ENCODE measurements at regions not wholly inside any gene's neighbourhood (a gene's known extent, or its start where the extent isn't known, plus 50 kb on each side); places are given as distances from the start of the nearest gene placed in this dataset.
"Not testable (repeated sequence)": the region's sequence is repeated elsewhere in the genome, so short reads cannot be mapped to it uniquely, and the experiment has no call there.

DNA sequence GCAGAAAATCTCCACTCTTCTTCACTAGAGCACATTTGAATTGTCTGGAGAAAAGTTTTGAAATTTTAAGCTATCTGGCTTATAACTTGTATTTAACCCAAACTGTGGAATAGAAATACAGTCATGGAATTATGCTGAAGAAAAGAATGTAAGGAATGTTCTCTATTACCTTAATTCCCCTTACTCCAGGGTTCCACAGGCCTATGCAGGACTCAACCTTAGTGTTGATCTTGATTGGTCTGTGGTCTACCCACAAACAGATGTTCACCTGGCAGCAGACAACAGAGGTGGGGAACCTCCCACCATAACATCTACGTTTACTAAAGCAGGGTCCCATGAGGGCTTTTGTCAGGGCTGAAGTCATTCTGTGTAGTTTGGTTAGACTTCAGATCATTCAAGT is 189.3 kb upstream of the GPRIN3 start:
- no peak overlapping the region for H3K4me3 ChIP-seq
- DNase-seq (no peak), ATAC-seq (no peak)
- H3K27ac ChIP-seq = no peak overlapping the region
- no peaks in the 10 kb centered on the region for H3K4me1 ChIP-seq
- no peak for TF ChIP-seq CTCF (IDR thresholded peaks at IDR 0.05)
- H3K9me3 ChIP-seq = no peaks in the 10 kb centered on the region
- no peaks in the 10 kb centered on the region for H3K27me3 ChIP-seq
- intact Hi-C loops (cut with DNase I) = no loop called here
- H3K36me3 ChIP-seq = no peaks in the 10 kb centered on the region

- intact Hi-C loops (cut with DNase I) = no loop called here
- ATAC-seq = no peak
- no peaks in the 10 kb centered on the region for H3K9me3 ChIP-seq
- H3K4me3 ChIP-seq = no peak overlapping the region
- H3K36me3 ChIP-seq = no peaks in the 10 kb centered on the region
- H3K27ac ChIP-seq = peak overlapping the region in 1 of 2 donors; percentile 8
- no peaks in the 10 kb centered on the region for H3K27me3 ChIP-seq
- no peak for TF ChIP-seq CTCF (IDR thresholded peaks at IDR 0.05)
- no peak for DNase-seq
- H3K4me1 ChIP-seq = no peaks in the 10 kb centered on the region
Measured at GRCh38 chr4:89493367-89493766, 185.8 kb upstream of the GPRIN3 start.

- peak; percentile 47 for ATAC-seq
- intact Hi-C loops (cut with DNase I) = no loop called here
- Histone ChIP-seq H3K27ac (peak overlapping the region in 1 of 2 donors; percentile 8), H3K27me3 (no peaks in the 10 kb centered on the region), H3K4me3 (no peak overlapping the region), H3K36me3 (no peaks in the 10 kb centered on the region), H3K9me3 (no peaks in the 10 kb centered on the region), H3K4me1 (no peaks in the 10 kb centered on the region)
- TF ChIP-seq CTCF (IDR thresholded peaks at IDR 0.05) = no peak
- peak in 1 of 4 donors; percentile 17 for DNase-seq
Measured at GRCh38 chr4:89492581-89493071, 185.0 kb upstream of the GPRIN3 start.

DNA sequence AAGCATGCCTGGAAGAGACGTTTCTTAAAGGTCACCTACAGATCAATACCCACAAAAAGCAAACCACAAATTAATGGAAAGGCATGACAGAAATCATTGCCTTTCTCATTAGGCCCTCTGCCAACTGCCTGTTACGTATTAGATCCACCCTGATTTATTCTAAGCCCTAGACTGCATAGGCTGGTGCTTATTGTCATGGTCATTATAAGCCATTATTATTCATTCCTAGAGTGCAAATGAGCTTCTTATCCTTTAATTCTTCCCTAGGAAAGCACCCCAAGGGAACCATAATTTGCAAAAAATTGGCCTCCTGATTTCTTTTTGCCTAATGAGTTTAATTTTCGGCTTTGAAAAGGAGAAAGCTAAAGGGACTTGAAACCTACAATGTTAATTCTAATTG is 184.2 kb upstream of the GPRIN3 start:
- ATAC-seq (no peak), DNase-seq (no peak)
- TF ChIP-seq CTCF (IDR thresholded peaks at IDR 0.05) = no peak
- Histone ChIP-seq H3K4me1 (no peaks in the 10 kb centered on the region), H3K27ac (no peak overlapping the region), H3K9me3 (no peaks in the 10 kb centered on the region), H3K27me3 (no peaks in the 10 kb centered on the region), H3K4me3 (no peak overlapping the region), H3K36me3 (no peaks in the 10 kb centered on the region)
- intact Hi-C loops (cut with DNase I) = no loop called here

DNA sequence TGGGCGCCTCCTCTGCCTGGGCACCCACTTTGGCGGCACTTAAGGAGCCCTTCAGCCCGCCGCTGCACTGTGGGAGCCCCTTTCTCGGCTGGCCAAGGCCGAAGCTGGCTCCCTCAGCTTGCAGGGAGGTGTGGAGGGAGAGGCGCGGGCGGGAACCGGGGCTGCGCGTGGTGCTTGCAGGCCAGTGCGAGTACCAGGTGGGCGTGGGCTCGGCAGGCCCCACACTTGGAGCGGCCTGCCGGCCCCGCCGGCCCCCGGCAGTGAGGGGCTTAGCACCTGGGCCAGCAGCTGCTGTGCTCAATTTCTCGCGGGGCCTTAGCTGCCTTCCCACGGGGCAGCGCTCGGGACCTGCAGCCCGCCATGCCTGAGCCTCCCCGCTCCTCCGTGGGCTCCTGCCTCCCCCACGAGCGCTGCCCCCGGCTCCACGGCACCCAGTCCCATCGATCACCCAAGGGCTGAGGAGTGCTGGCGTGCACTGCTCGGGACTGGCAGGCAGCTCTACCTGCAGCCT is 182.4 kb upstream of the GPRIN3 start:
- intact Hi-C loops (cut with DNase I); H3K36me3 ChIP-seq; H3K4me1 ChIP-seq; H3K9me3 ChIP-seq; ATAC-seq; H3K27ac ChIP-seq; H3K27me3 ChIP-seq; H3K4me3 ChIP-seq: not testable (repeated sequence)
- DNase-seq = peak in 1 of 4 donors; percentile 58

DNA sequence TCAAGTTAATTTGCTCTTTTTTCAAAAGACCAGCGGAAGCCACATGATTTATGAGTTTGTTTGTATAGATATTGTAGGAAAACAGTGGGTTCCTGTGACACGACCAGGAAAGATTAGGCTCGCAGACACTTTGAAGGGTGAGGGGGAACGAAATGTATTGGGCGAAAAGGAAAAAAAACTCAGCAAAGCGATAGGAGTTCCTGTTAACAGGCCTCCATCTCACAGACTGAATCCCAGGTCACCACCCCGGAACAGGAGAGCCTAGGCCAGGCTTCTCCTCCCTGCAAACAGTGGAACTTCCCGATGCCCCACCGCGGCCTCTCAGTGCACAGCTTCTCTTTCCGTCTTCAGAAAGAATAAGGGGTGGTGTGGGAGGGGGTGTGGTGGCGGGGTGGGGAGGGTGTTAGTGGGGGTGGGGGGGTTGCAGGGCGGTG is 181.8 kb upstream of the GPRIN3 start:
- intact Hi-C loops (cut with DNase I) = no loop called here
- Histone ChIP-seq H3K27ac (no peak overlapping the region), H3K27me3 (no peaks in the 10 kb centered on the region), H3K4me1 (no peaks in the 10 kb centered on the region), H3K9me3 (no peaks in the 10 kb centered on the region), H3K36me3 (no peaks in the 10 kb centered on the region), H3K4me3 (no peak overlapping the region)
- DNase-seq (peak in 2 of 4 donors; percentile 18 to 54), ATAC-seq (peak; percentile 48)
- TF ChIP-seq CTCF (IDR thresholded peaks at IDR 0.05) = no peak

Data from left lung (tissue), 4 donors.